HepG2 (cell line): ENCODE measurements at regions not wholly inside any gene's neighbourhood (a gene's known extent, or its start where the extent isn't known, plus 50 kb on each side); places are given as distances from the start of the nearest gene placed in this dataset.

Source experiments
- ATF3 ChIP-seq: sonication (generic); formaldehyde crosslinking; IDR thresholded peaks from 2 replicates; pipeline ENCODE4 v1.4.0; 2020; ENCODE audit warnings: missing genetic modification reagents
- BRCA1 ChIP-seq: sonication (generic); formaldehyde crosslinking; IDR thresholded peaks from 2 replicates; pipeline ENCODE4 v1.4.0; 2020; ENCODE audit warnings: missing genetic modification reagents
- CTCF ChIP-seq: sonication (generic); formaldehyde crosslinking; IDR thresholded peaks from 2 replicates; pipeline ENCODE4 v1.5.0; 2020; ENCODE audit warnings: mild to moderate bottlenecking, missing genetic modification reagents, moderate library complexity
- ETV6 ChIP-seq: sonication (generic); formaldehyde crosslinking; conservative IDR thresholded peaks from 2 replicates; pipeline ENCODE4 v1.4.0; 2020; ENCODE audit warnings: missing genetic modification reagents
- MAX ChIP-seq: IDR thresholded peaks from 2 replicates; pipeline ENCODE4 v1.6.1; 2012; ENCODE audit warnings: inconsistent platforms
- RXRA ChIP-seq: sonication (generic); formaldehyde crosslinking; IDR thresholded peaks from 2 replicates; pipeline ENCODE4 v1.5.1; 2020; ENCODE audit warnings: missing genetic modification reagents
- SMC3 ChIP-seq: IDR thresholded peaks from 2 replicates; pipeline ENCODE4 v1.6.1; 2011; ENCODE audit warnings: low read length, improper control_type of control experiment
- TBP ChIP-seq: sonication (generic); formaldehyde crosslinking; IDR thresholded peaks from 2 replicates; pipeline ENCODE4 v1.5.0; 2020; ENCODE audit warnings: missing genetic modification reagents
- ZBTB34 ChIP-seq: sonication (generic); formaldehyde crosslinking; IDR thresholded peaks from 2 replicates; pipeline ENCODE4 v1.8.0; 2022; ENCODE audit warnings: mild to moderate bottlenecking, missing genetic modification reagents
- ZZZ3 ChIP-seq: sonication (generic); formaldehyde crosslinking; IDR thresholded peaks from 2 replicates; pipeline ENCODE4 v1.4.0; 2020; ENCODE audit warnings: missing genetic modification reagents, mild to moderate bottlenecking, borderline replicate concordance

GRCh38 chr21:31418377-31419001 is 74.4 kb upstream of the TIAM1 start:
- TF ChIP-seq MAX: no peak
- TF ChIP-seq RXRA (CRISPR knock-in tag): no peak
- no peak for TF ChIP-seq SMC3
- TF ChIP-seq ETV6: no peak
- no peak for TF ChIP-seq ZBTB34 (CRISPR knock-in tag)
- no peak for TF ChIP-seq CTCF (CRISPR knock-in tag)
- no peak for TF ChIP-seq ZZZ3 (CRISPR knock-in tag)
- no peak for TF ChIP-seq TBP
- TF ChIP-seq ATF3: no peak
- no peak for TF ChIP-seq BRCA1
